ENCODE measurements at regions not wholly inside any gene's neighbourhood (a gene's known extent, or its start where the extent isn't known, plus 50 kb on each side); places are given as distances from the start of the nearest gene placed in this dataset.
"Not testable (repeated sequence)": the region's sequence is repeated elsewhere in the genome, so short reads cannot be mapped to it uniquely, and the experiment has no call there.

DNA sequence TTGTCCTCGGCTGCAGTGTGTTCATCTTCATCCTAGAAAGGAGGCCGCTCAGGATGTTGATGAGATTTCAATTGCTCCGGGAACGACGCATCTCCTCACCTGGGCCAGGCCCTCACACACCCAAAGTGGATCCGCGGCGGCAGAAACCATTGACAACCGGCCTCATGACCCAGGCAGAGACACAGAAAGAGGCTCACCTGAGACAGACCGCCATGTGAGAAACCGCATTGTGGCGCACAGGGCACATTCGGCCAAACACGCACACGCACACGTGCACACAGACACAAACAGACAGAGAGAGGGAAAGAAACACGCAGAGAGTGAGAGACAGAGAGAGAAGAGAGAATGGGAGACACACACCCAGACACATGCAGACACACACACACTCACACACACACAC, 3879.3 kb downstream of the SRGAP2C start:
- not testable (repeated sequence) for H3K4me3 ChIP-seq (ENCODE audit: low read depth, low read length); DNase-seq (ENCODE audit: low read depth)

DNA sequence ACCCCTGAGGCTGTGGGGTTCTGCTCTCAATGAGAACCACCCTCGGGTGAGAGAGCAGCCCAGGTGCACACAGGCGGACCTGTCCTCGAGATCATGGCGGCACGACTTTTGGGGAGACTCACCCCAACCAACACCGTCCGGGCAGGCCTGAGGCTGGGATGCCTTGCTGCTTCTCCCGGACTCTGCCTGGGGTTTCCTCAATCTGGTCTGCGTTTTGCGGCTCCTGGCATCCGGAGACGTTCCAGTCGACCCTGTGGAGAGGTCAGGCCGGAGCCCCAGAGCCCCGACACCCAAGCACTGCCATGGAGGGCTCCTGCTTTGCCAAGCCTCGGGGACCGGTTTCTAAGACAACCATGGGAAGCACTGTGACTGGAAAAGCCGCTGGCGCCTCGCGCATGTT, 3879.7 kb downstream of the SRGAP2C start:
- no peak for TF ChIP-seq MYC (IDR thresholded peaks at IDR 0.05; ENCODE audit: low read depth, low read length)
- TF ChIP-seq, protein P1, sequence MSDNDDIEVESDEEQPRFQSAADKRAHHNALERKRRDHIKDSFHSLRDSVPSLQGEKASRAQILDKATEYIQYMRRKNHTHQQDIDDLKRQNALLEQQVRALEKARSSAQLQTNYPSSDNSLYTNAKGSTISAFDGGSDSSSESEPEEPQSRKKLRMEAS (IDR thresholded peaks at IDR 0.05; ENCODE audit: low read depth, low read length) = no peak
- TF ChIP-seq POLR2A (IDR thresholded peaks at IDR 0.05; ENCODE audit: extremely low read depth, insufficient read length) = no peak
- TF ChIP-seq, protein P2, sequence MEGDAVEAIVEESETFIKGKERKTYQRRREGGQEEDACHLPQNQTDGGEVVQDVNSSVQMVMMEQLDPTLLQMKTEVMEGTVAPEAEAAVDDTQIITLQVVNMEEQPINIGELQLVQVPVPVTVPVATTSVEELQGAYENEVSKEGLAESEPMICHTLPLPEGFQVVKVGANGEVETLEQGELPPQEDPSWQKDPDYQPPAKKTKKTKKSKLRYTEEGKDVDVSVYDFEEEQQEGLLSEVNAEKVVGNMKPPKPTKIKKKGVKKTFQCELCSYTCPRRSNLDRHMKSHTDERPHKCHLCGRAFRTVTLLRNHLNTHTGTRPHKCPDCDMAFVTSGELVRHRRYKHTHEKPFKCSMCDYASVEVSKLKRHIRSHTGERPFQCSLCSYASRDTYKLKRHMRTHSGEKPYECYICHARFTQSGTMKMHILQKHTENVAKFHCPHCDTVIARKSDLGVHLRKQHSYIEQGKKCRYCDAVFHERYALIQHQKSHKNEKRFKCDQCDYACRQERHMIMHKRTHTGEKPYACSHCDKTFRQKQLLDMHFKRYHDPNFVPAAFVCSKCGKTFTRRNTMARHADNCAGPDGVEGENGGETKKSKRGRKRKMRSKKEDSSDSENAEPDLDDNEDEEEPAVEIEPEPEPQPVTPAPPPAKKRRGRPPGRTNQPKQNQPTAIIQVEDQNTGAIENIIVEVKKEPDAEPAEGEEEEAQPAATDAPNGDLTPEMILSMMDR (IDR thresholded peaks at IDR 0.05; ENCODE audit: low read depth, low read length) = no peak
- no peak overlapping the region for H3K4me3 ChIP-seq (ENCODE audit: low read depth, low read length)

DNA sequence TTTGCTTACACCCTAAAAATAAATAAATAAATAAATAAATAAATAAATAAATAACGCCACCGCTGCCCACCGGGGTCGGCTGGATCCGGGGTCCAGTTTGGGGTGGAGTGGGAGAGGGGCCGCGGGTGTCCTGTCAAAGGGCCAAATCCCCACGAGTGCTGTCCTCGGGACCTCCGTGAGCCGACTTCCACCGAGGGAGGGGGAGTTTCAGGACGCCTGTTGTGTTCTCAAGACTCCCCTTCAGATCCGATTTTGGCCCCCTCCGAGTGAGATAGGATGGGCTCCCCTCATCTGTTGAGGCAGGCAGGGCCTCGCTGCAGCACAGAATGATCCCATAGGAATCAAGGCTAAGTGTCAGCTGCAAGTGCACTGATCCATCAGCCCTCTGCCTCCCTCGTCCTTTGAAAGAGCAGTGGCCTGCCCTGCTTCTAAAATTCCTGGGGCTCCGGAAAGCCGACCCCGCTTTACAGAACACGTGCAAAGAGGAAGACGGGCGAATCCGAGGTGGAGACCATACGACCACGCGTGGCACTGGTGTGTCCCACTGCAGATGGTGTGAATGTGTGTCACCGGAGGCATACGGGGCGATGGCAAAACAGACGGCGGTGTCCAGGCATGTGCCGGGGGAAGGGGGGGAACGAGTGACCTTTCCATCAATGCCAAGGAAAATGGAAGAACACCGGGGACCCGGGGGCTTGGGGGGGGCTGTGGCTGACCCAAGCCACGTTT, 3880.5 kb downstream of the SRGAP2C start:
- TF ChIP-seq, protein P2 (IDR thresholded peaks at IDR 0.05; ENCODE audit: low read depth, low read length) = no peak
- no peak for TF ChIP-seq MYC (IDR thresholded peaks at IDR 0.05; ENCODE audit: low read depth, low read length)
- no peak for TF ChIP-seq POLR2A (IDR thresholded peaks at IDR 0.05; ENCODE audit: extremely low read depth, insufficient read length)
- TF ChIP-seq, protein P1 (IDR thresholded peaks at IDR 0.05; ENCODE audit: low read depth, low read length) = no peak
- DNase-seq (ENCODE audit: low read depth) = no peak
- no peak overlapping the region for H3K4me3 ChIP-seq (ENCODE audit: low read depth, low read length)

More for the DNA sequence above, 3879.7 kb downstream of the SRGAP2C start:
- no peak for DNase-seq (ENCODE audit: low read depth)

DNA sequence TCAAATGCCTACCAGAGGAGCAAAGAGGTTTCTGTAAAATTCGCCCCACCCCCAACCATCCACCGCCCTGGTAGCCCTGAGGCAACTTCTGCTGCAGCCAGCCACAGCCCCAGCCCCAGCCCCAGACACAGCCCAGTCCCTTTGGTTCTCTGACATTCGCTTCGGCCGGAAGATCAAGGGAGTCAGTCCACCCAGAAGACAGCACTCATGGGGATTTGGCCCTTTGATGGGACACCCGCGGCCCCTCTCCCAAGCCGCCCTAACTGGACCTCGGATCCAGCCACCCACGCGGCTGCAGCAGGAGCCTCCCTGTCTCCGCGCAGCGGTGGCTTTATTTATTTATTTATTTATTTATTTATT, 3881.0 kb downstream of the SRGAP2C start:
- no peak overlapping the region for H3K4me3 ChIP-seq (ENCODE audit: low read depth, low read length)
- TF ChIP-seq, protein P2 (IDR thresholded peaks at IDR 0.05; ENCODE audit: low read depth, low read length) = no peak
- TF ChIP-seq, protein P1 (IDR thresholded peaks at IDR 0.05; ENCODE audit: low read depth, low read length) = no peak
- TF ChIP-seq POLR2A (IDR thresholded peaks at IDR 0.05; ENCODE audit: extremely low read depth, insufficient read length) = no peak
- no peak for TF ChIP-seq MYC (IDR thresholded peaks at IDR 0.05; ENCODE audit: low read depth, low read length)
- DNase-seq (ENCODE audit: low read depth) = no peak

DNA sequence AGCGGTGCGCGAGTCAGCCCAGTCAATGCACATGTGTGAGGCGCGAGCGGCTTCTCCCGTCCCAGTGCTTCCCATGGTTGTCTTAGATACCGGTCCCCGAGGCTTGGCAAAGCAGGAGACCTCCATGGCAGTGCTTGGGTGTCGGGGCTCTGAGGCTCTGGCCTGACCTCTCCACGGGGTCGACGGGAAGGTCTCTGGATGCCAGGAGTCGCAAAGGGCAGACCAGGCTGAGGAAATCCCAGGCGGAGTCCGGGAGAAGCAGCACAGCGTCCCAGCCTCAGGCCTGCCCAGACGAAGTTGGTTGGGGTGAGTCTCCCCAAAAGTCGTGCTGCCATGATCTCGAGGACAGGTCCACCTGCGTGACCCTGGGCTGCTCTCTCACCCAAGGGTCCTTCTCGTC, 3881.6 kb downstream of the SRGAP2C start:
- TF ChIP-seq, protein P2 (IDR thresholded peaks at IDR 0.05; ENCODE audit: low read depth, low read length) = no peak
- TF ChIP-seq, protein P1 (IDR thresholded peaks at IDR 0.05; ENCODE audit: low read depth, low read length) = no peak
- TF ChIP-seq POLR2A (IDR thresholded peaks at IDR 0.05; ENCODE audit: extremely low read depth, insufficient read length) (no peak), MYC (IDR thresholded peaks at IDR 0.05; ENCODE audit: low read depth, low read length) (no peak)
- H3K4me3 ChIP-seq (ENCODE audit: low read depth, low read length) = no peak overlapping the region
- DNase-seq (ENCODE audit: low read depth) = no peak

DNA sequence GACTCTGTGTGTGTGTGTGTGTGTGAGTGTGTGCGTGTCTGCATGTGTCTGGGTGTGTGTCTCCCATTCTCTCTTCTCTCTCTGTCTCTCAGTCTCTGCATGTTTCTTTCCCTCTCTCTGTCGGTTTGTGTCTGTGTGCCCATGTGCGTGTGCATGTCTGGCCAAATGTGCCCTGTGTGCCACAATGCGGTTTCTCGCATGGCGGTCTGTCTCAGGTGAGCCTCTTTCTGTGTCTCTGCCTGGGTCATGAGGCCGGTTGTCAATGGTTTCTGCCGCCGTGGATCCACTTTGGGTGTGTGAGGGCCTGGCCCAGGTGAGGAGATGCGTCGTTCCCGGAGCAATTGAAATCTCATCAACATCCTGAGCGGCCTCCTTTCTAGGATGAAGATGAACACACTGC, 3882.1 kb downstream of the SRGAP2C start:
- not testable (repeated sequence) for H3K4me3 ChIP-seq (ENCODE audit: low read depth, low read length); DNase-seq (ENCODE audit: low read depth)

DNA sequence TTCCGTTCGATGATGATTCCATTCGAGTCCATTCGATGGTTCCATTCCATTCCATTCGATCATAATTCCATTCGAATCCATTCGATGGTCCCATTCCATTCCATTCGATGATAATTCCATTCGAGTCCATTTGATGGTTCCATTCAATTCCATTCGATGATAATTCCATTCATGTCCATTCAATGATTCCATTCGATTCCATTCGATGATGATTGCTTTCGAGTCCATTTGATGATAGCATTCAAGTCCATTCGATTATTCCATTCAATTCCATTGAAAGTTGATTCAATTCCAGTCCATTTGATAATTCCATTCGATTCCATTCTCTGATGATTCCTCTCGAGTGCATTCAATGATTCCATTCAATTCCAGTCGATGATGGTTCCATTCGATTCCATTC, 3895.3 kb downstream of the SRGAP2C start:
- H3K4me3 ChIP-seq (ENCODE audit: low read depth, low read length) = no peak overlapping the region

More for the DNA sequence above, 3895.3 kb downstream of the SRGAP2C start:
- TF ChIP-seq POLR2A (IDR thresholded peaks at IDR 0.05; ENCODE audit: extremely low read depth, insufficient read length) = no peak
- no peak for TF ChIP-seq MYC (IDR thresholded peaks at IDR 0.05; ENCODE audit: low read depth, low read length)
- TF ChIP-seq, protein P1 (IDR thresholded peaks at IDR 0.05; ENCODE audit: low read depth, low read length) = no peak
- TF ChIP-seq, protein P2 (IDR thresholded peaks at IDR 0.05; ENCODE audit: low read depth, low read length) = no peak
- DNase-seq (ENCODE audit: low read depth) = peak; percentile 4

All from NB4 (cell line).